ENCODE measurements at regions not wholly inside any gene's neighbourhood (a gene's known extent, or its start where the extent isn't known, plus 50 kb on each side); places are given as distances from the start of the nearest gene placed in this dataset.

DNA sequence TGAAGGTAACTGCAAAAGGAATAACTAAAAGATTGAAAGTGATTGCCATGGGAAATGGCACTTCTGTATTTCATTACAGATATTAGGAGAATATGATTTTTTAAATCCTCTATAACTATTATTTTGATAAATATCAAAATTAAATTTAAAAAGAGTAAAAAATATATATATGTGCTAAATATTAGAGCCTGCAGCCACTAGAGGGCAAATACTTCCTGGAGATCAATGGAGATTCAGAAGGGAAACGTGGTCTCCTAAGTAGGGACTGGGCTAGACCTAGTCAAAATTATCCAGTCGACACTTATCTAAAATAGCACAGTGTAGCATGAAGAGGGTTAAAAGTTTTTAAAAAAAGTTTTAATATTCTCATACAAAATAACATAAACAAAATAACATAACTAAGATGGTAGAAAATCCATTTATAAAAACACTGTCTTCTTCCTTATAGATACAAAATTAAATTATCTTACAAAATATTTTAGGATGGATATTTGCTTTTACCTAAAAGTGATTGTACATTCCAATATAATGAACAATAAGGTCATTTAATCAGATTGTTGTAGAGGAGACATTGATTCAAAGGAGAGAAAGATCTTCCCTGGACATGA lies 434.3 kb downstream of the MDFIC start:
- ATAC-seq (ENCODE audit: low FRiP score) (no peak), DNase-seq (ENCODE audit: low spot score) (no peak)

DNA sequence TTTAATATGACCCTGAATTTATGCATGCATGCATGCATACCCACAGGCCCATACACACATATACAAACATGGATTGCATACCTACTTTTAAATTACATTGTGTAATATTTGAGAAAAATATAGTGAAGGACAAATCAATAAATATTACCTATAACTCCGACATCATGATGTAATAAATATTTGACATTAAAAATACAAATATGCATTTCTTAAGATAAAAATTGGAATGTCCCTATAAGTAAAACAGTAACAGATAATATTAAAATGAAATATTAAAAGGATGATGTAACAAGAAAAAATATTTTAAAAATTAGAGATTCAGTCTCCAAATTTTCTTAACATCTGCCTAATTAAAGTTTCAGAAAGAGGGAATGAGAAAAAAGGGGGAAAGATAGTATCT lies 433.0 kb downstream of the MDFIC start:
- no peak for ATAC-seq (ENCODE audit: low FRiP score)
- no peak for DNase-seq (ENCODE audit: low spot score)
- TF ChIP-seq, protein P1, sequence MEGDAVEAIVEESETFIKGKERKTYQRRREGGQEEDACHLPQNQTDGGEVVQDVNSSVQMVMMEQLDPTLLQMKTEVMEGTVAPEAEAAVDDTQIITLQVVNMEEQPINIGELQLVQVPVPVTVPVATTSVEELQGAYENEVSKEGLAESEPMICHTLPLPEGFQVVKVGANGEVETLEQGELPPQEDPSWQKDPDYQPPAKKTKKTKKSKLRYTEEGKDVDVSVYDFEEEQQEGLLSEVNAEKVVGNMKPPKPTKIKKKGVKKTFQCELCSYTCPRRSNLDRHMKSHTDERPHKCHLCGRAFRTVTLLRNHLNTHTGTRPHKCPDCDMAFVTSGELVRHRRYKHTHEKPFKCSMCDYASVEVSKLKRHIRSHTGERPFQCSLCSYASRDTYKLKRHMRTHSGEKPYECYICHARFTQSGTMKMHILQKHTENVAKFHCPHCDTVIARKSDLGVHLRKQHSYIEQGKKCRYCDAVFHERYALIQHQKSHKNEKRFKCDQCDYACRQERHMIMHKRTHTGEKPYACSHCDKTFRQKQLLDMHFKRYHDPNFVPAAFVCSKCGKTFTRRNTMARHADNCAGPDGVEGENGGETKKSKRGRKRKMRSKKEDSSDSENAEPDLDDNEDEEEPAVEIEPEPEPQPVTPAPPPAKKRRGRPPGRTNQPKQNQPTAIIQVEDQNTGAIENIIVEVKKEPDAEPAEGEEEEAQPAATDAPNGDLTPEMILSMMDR (IDR thresholded peaks at IDR 0.05) = no peak

More for the DNA sequence above, 434.3 kb downstream of the MDFIC start:
- TF ChIP-seq, protein P1 (IDR thresholded peaks at IDR 0.05) = no peak

DNA sequence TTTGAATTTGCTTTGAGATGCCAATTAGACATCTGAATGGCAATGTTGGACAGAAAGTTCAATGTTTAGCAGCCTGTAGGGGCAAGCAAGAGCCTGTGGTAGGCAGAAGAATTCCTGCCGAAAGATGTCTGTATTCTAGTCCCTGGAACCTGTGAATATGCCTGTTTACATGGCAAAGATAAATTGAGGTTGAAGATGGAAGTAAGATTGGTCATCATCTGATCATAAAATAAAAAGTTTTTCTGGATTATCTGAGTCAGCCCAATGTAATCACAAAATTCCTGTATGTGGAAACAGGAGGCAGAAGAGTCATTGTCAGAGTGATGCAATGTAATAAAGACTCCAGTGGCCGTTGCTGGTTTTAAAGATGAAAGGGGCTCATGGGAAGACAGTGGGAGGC lies 430.5 kb downstream of the MDFIC start:
- TF ChIP-seq, protein P1 (IDR thresholded peaks at IDR 0.05) = no peak
- ATAC-seq (ENCODE audit: low FRiP score) = no peak
- no peak for DNase-seq (ENCODE audit: low spot score)

DNA sequence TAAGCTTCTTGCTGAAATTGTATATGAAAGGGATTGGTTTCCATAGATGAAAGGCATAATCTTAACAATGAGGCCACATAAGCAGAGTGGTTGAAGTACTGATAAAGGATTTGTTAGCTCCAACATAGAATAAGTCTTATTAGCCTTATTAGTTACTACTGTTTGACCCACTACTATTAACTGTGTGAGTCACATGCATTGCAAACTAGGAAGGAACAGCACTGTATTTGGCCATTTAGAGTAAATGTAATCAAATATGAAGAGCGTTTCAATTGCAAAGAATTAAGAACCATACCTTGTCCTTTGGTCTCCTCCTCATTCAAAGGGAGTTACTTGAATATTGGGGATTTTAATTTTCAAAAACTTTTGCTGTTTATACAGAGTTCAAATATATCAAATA lies 428.9 kb downstream of the MDFIC start:
- TF ChIP-seq, protein P1 (IDR thresholded peaks at IDR 0.05) = no peak
- DNase-seq (ENCODE audit: low spot score) (no peak), ATAC-seq (ENCODE audit: low FRiP score) (no peak)

DNA sequence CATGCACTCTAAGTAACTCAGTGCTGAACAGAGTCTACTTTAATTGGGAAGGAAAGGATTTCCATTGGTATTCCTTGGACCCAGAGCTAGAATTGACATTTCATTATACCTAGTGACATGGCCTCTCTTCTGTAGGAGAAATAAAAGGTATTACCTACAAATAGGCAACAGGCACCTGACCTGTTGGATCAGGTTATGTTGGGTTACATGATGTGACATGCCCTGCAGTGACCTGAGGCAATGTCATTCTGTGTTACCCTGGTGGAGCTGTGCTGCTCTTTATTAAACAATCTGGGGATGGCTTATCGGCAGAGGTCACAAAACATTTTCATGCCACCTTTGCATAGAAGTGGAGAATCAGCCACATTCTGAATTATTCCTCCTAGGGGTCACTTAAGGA lies 427.7 kb downstream of the MDFIC start:
- ATAC-seq (ENCODE audit: low FRiP score) = no peak
- DNase-seq (ENCODE audit: low spot score) = no peak
- TF ChIP-seq, protein P1 (IDR thresholded peaks at IDR 0.05) = no peak

DNA sequence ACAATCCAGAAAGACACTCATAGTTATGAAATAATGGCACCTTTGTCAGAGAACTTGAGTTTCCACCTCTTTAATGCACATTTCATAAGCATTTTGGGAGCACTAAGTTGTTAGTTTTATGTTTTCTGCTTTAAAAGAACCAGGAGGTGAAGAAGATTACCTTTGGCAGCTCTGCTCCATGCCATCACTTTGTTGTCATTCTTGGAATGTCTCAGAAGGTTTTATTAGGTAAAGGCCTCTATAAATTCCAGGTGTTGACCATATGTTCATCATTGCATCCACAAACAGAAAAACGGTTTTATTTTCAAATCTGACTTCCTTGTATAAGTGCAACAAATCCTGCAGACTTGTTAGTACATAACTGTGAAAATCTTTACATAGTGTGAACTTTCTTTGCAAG lies 424.8 kb downstream of the MDFIC start:
- ATAC-seq (ENCODE audit: low FRiP score) (no peak), DNase-seq (ENCODE audit: low spot score) (no peak)
- TF ChIP-seq, protein P1 (IDR thresholded peaks at IDR 0.05) = no peak

DNA sequence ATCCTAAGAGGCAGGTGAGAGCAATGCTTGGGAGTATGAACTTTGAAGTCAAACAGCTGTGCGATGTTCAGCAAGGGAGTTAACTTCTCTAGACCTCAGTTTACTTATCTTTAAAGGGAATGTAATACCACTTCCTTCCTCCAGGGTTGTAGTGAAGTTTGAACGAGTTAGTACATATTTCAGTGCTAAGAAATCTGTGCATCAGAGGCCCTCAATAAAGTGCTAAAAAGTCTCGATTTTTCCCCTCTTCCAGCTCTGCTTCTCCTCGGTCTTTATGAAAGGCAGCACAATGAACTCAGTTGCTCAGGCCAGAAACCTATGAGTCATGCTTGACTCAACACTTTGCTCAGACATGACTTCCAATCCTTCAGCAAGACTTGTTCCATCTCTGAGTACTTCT lies 418.9 kb downstream of the MDFIC start:
- no peak for DNase-seq (ENCODE audit: low spot score)
- TF ChIP-seq, protein P1 (IDR thresholded peaks at IDR 0.05) = no peak
- ATAC-seq (ENCODE audit: low FRiP score) = no peak

All from omental fat pad (tissue), 3 donors.